ENCODE measurements at regions not wholly inside any gene's neighbourhood (a gene's known extent, or its start where the extent isn't known, plus 50 kb on each side); places are given as distances from the start of the nearest gene placed in this dataset.

- TF ChIP-seq, protein P1, sequence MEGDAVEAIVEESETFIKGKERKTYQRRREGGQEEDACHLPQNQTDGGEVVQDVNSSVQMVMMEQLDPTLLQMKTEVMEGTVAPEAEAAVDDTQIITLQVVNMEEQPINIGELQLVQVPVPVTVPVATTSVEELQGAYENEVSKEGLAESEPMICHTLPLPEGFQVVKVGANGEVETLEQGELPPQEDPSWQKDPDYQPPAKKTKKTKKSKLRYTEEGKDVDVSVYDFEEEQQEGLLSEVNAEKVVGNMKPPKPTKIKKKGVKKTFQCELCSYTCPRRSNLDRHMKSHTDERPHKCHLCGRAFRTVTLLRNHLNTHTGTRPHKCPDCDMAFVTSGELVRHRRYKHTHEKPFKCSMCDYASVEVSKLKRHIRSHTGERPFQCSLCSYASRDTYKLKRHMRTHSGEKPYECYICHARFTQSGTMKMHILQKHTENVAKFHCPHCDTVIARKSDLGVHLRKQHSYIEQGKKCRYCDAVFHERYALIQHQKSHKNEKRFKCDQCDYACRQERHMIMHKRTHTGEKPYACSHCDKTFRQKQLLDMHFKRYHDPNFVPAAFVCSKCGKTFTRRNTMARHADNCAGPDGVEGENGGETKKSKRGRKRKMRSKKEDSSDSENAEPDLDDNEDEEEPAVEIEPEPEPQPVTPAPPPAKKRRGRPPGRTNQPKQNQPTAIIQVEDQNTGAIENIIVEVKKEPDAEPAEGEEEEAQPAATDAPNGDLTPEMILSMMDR (IDR thresholded peaks at IDR 0.05) = no peak
- no peak for TF ChIP-seq POLR2A (IDR thresholded peaks at IDR 0.05)
Measured at GRCh38 chr4:123235431-123235830, 161.2 kb upstream of the SPRY1 start.

Data from adrenal gland (tissue), 5 donors.